PC-3 (cell line): ENCODE measurements at regions not wholly inside any gene's neighbourhood (a gene's known extent, or its start where the extent isn't known, plus 50 kb on each side); places are given as distances from the start of the nearest gene placed in this dataset.

ENCODE experiments used
- ATAC-seq: fragments of 200-7000 bp; cut with Tn5 transposase; 2 replicates; pipeline ENCODE4 v1.9.1; 2020; ENCODE audit warnings: mild to moderate bottlenecking, moderate library complexity
- BruUV-seq: library from RNA; stranded (reverse); fragments of 400-500 nt; replicated peaks from 2 replicates; lab custom pipeline; 2021; lab: Mats Ljungman, UMichigan
- CTCF ChIA-PET: fragments of 300-600 bp; sonication (Branson Sonifier 250); formaldehyde crosslinking; loops from one replicate; lab custom pipeline; 2022; ENCODE audit warnings: antibody characterized with exemption; lab: Charles Lee
- POLR2A ChIA-PET: fragments of 300-600 bp; sonication (Branson Sonifier 250); formaldehyde crosslinking; loops from one replicate; lab custom pipeline; 2022; ENCODE audit warnings: antibody characterized with exemption; ENCODE audit not compliant: unreplicated experiment; lab: Charles Lee
- DNase-seq: peaks from one replicate; pipeline ENCODE4 v3.0.0-alpha.2; 2015
- H2AFZ ChIP-seq: fragments of 300-600 bp; sonication (generic); 2 replicates; pipeline ENCODE4 v1.6.0; 2016; ENCODE audit warnings: antibody characterized with exemption, low read length
- H3F3A ChIP-seq: fragments of 300-600 bp; sonication (generic); one replicate; pipeline ENCODE4 v1.6.0; 2017; ENCODE audit warnings: antibody characterized with exemption, low read length, control low read depth, mild to moderate bottlenecking; ENCODE audit not compliant: unreplicated experiment
- H3K27ac ChIP-seq: fragments of 300-600 bp; sonication (generic); 2 replicates; pipeline ENCODE4 v1.5.1; 2016; ENCODE audit warnings: mild to moderate bottlenecking, low read length
- H3K27me3 ChIP-seq: fragments of 300-600 bp; sonication (generic); 2 replicates; pipeline ENCODE4 v1.6.1; 2016; ENCODE audit warnings: low read length, mixed read lengths
- H3K36me3 ChIP-seq: fragments of 300-600 bp; sonication (generic); 2 replicates; pipeline ENCODE4 v1.6.1; 2016; ENCODE audit warnings: low read depth, mixed run types, low read length, mixed read lengths
- H3K4me1 ChIP-seq: fragments of 300-600 bp; sonication (generic); 2 replicates; pipeline ENCODE4 v1.5.1; 2016; ENCODE audit warnings: low read length; ENCODE audit not compliant: insufficient read depth
- H3K4me2 ChIP-seq: fragments of 300-600 bp; sonication (generic); 2 replicates; pipeline ENCODE4 v1.6.0; 2016; ENCODE audit warnings: low read length
- H3K4me3 ChIP-seq: fragments of 300-600 bp; sonication (generic); 2 replicates; pipeline ENCODE4 v1.5.1; 2016; ENCODE audit warnings: mild to moderate bottlenecking, low read length, mixed read lengths
- H3K79me2 ChIP-seq: fragments of 300-600 bp; sonication (generic); 2 replicates; pipeline ENCODE4 v1.6.1; 2017; ENCODE audit warnings: low read length, mixed read lengths
- H3K9ac ChIP-seq: fragments of 300-600 bp; sonication (generic); 2 replicates; pipeline ENCODE4 v1.6.0; 2016; ENCODE audit warnings: mild to moderate bottlenecking, low read length
- H3K9me2 ChIP-seq: fragments of 300-600 bp; sonication (generic); replicated peaks from 2 replicates; pipeline ENCODE4 v1.6.1; 2016; ENCODE audit warnings: mixed run types, low read length, mixed read lengths
- H3K9me3 ChIP-seq: fragments of 300-600 bp; sonication (generic); 2 replicates; pipeline ENCODE4 v1.6.1; 2016; ENCODE audit warnings: low read length, mixed read lengths
- H4K20me1 ChIP-seq: fragments of 300-600 bp; sonication (generic); 2 replicates; pipeline ENCODE4 v1.6.1; 2016; ENCODE audit warnings: low read length, mixed read lengths
- CTCF ChIP-seq: fragments of 300-600 bp; sonication (generic); conservative IDR thresholded peaks from 2 replicates; pipeline ENCODE4 v1.5.1; 2017; ENCODE audit warnings: antibody characterized with exemption, low read depth, mild to moderate bottlenecking, low read length
- EZH2 ChIP-seq: fragments of 300-600 bp; sonication (generic); IDR thresholded peaks from one replicate; pipeline ENCODE4 v1.6.1; 2017; ENCODE audit warnings: antibody characterized with exemption, mild to moderate bottlenecking, low read length; ENCODE audit not compliant: unreplicated experiment
- EZH2phosphoT487 ChIP-seq: fragments of 300-600 bp; sonication (generic); IDR thresholded peaks from 2 replicates; pipeline ENCODE4 v1.6.1; 2018; ENCODE audit warnings: mild to moderate bottlenecking, antibody characterized with exemption, low read length, borderline replicate concordance
- intact Hi-C: fragments of 100-400 bp; cut with micrococcal nuclease; formaldehyde crosslinking; loops from 2 replicates; pipeline ENCODE4 v1.9.0; 2023

GRCh38 chr15:29535952-29536351, 266.3 kb upstream of the NSMCE3 start:
- no peaks in the 10 kb centered on the region for H3K9me3 ChIP-seq
- POLR2A ChIA-PET, result no interaction called here

DNA sequence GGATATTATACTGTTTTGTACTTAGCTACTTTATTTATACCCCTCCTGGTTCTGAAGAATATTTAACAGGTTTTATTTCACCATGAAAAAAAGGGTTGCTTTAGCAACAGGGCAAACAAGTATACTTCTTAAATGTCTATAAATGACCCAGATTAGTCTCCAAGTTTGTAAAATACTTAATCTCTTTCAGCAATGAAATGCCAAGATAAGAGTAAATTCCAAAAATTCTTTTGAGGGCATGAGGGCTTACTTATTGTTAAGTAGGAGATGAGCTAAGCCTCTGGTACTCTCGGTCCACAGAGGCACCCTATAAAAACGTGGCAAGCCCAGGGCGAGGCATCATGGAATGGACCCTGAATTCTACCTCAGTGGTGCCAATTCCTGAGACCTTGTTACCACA, 264.8 kb upstream of the NSMCE3 start:
- ChIA-PET POLR2A (no interaction called here), CTCF (no interaction called here)
- Histone ChIP-seq H3K27me3 (peaks cover 55% of the 10 kb centered on the region), H3K4me3 (no peak overlapping the region), H3K4me2 (no peak overlapping the region), H3K9me3 (no peaks in the 10 kb centered on the region), H3K9me2 (no peaks in the 10 kb centered on the region), H3K36me3 (no peaks in the 10 kb centered on the region), H3K79me2 (no peaks in the 10 kb centered on the region), H3K4me1 (no peaks in the 10 kb centered on the region), H3K27ac (no peak overlapping the region), H2AFZ (no peak overlapping the region), H3K9ac (no peak overlapping the region), H3F3A (no peaks in the 10 kb centered on the region), H4K20me1 (no peaks in the 10 kb centered on the region)
- ATAC-seq, result no peak
- TF ChIP-seq CTCF (no peak), EZH2 (no peak), EZH2phosphoT487 (no peak)
- no peak for DNase-seq
- no TSS peak for BruUV-seq
- intact Hi-C loops, result no loop called here

More at GRCh38 chr15:29535952-29536351, 266.3 kb upstream of the NSMCE3 start:
- no peak overlapping the region for H3K9ac ChIP-seq
- H3F3A ChIP-seq, result no peaks in the 10 kb centered on the region
- H3K4me1 ChIP-seq, result no peaks in the 10 kb centered on the region
- no peak for DNase-seq
- H3K79me2 ChIP-seq, result no peaks in the 10 kb centered on the region
- TF ChIP-seq EZH2phosphoT487, result no peak
- no peak for TF ChIP-seq CTCF
- TF ChIP-seq EZH2, result no peak
- intact Hi-C loops, result no loop called here
- no peaks in the 10 kb centered on the region for H4K20me1 ChIP-seq
- no peak overlapping the region for H3K4me3 ChIP-seq
- H3K4me2 ChIP-seq, result no peak overlapping the region
- ATAC-seq, result no peak
- no TSS peak for BruUV-seq
- CTCF ChIA-PET, result no interaction called here
- H3K9me2 ChIP-seq, result no peaks in the 10 kb centered on the region
- H3K27ac ChIP-seq, result no peak overlapping the region
- H3K36me3 ChIP-seq, result no peaks in the 10 kb centered on the region
- no peak overlapping the region for H2AFZ ChIP-seq
- H3K27me3 ChIP-seq, result peaks cover 67% of the 10 kb centered on the region

GRCh38 chr15:29533647-29534046, 264.0 kb upstream of the NSMCE3 start:
- Histone ChIP-seq H3K4me1 (no peaks in the 10 kb centered on the region), H3F3A (no peaks in the 10 kb centered on the region), H3K27me3 (peaks cover 48% of the 10 kb centered on the region), H3K79me2 (no peaks in the 10 kb centered on the region), H4K20me1 (no peaks in the 10 kb centered on the region), H3K4me3 (no peak overlapping the region), H3K9me3 (no peaks in the 10 kb centered on the region), H2AFZ (no peak overlapping the region), H3K27ac (no peak overlapping the region), H3K9ac (no peak overlapping the region), H3K4me2 (no peak overlapping the region), H3K36me3 (no peaks in the 10 kb centered on the region), H3K9me2 (no peaks in the 10 kb centered on the region)
- no TSS peak for BruUV-seq
- ATAC-seq (no peak), DNase-seq (no peak)
- ChIA-PET POLR2A (no interaction called here), CTCF (no interaction called here)
- TF ChIP-seq EZH2, result no peak
- no peak for TF ChIP-seq EZH2phosphoT487
- TF ChIP-seq CTCF, result no peak
- intact Hi-C loops, result no loop called here
